IMR-90 (cell line): ENCODE measurements at regions not wholly inside any gene's neighbourhood (a gene's known extent, or its start where the extent isn't known, plus 50 kb on each side); places are given as distances from the start of the nearest gene placed in this dataset.
"Not testable (repeated sequence)": the region's sequence is repeated elsewhere in the genome, so short reads cannot be mapped to it uniquely, and the experiment has no call there.

ENCODE experiments used
- CTCF ChIP-seq: conservative IDR thresholded peaks from 2 replicates; pipeline ENCODE4 v1.5.1; 2012; ENCODE audit warnings: mild to moderate bottlenecking, low read depth, low read length, improper control_type of control experiment
- NFE2L2 ChIP-seq: fragments of 150-350 bp; IDR thresholded peaks from 2 replicates; pipeline ENCODE4 v1.6.1; 2016; ENCODE audit warnings: low read depth, mild to moderate bottlenecking, low read length
- POLR2A ChIP-seq: IDR thresholded peaks from 2 replicates; pipeline ENCODE4 v1.6.1; 2012; ENCODE audit warnings: mild to moderate bottlenecking, low read depth, low read length
- RFX5 ChIP-seq: IDR thresholded peaks from 2 replicates; pipeline ENCODE4 v1.8.0; 2012; ENCODE audit warnings: low read depth, mild to moderate bottlenecking, low read length, moderate library complexity

- not testable (repeated sequence) for TF ChIP-seq CTCF, NFE2L2, POLR2A, RFX5
These were observed 87.5 kb upstream of the ADGRE5 start for GRCh38 chr19:14293816-14294170.
